H1 (cell line): ENCODE measurements at regions not wholly inside any gene's neighbourhood (a gene's known extent, or its start where the extent isn't known, plus 50 kb on each side); places are given as distances from the start of the nearest gene placed in this dataset.

ENCODE experiments used
- CEBPB ChIP-seq: IDR thresholded peaks from 2 replicates; pipeline ENCODE4 v1.6.1; 2012; ENCODE audit warnings: low read depth, low read length
- CTCF ChIP-seq, 3 experiments: IDR thresholded peaks; 1 replicate in 2 of 3; 2 replicates in 1 of 3; pipeline versions ENCODE4 v1.5.1 to v1.6.1; 2011; ENCODE audit warnings: low read length in 3 of 3, mild to moderate bottlenecking in 3 of 3, inconsistent platforms in 2 of 3, low read depth in 1 of 3, moderate library complexity in 1 of 3; ENCODE audit not compliant: insufficient read depth in 1 of 3; ENCODE audit errors: control extremely low read depth in 1 of 3
- EZH2 ChIP-seq: fragments of 200-600 bp; sonication (generic); IDR thresholded peaks from 2 replicates; pipeline ENCODE4 v1.7.1; 2012; ENCODE audit warnings: low read depth, mild to moderate bottlenecking, moderate library complexity, low read length, inconsistent platforms; ENCODE audit not compliant: severe bottlenecking
- JUN ChIP-seq: IDR thresholded peaks from 2 replicates; pipeline ENCODE4 v1.6.1; 2011; ENCODE audit warnings: low read depth, mild to moderate bottlenecking, improper control_type of control experiment, low read length
- POLR2AphosphoS5 ChIP-seq: IDR thresholded peaks from 2 replicates; pipeline ENCODE4 v1.6.1; 2011; ENCODE audit warnings: low read depth, low read length
- RBBP5 ChIP-seq: IDR thresholded peaks from 2 replicates; pipeline ENCODE4 v1.7.1; 2012; ENCODE audit warnings: low read depth, mild to moderate bottlenecking, inconsistent platforms, low read length, moderate library complexity, borderline replicate concordance
- SIX5 ChIP-seq: IDR thresholded peaks from 2 replicates; pipeline ENCODE4 v1.6.1; 2011; ENCODE audit warnings: mild to moderate bottlenecking, low read depth, low read length
- SUZ12 ChIP-seq: fragments of 200-600 bp; sonication (generic); IDR thresholded peaks from 2 replicates; pipeline ENCODE4 v1.6.1; 2012; ENCODE audit warnings: mild to moderate bottlenecking, inconsistent platforms, low read length, moderate library complexity, mixed read lengths

- no peak for TF ChIP-seq CTCF (IDR thresholded peaks at IDR 0.05; ENCODE audit: control extremely low read depth in 1 of 3, insufficient read depth in 1 of 3, low read depth in 1 of 3, low read length in 3 of 3)
- no peak for TF ChIP-seq RBBP5
- TF ChIP-seq SIX5: no peak
- TF ChIP-seq SUZ12: no peak
- TF ChIP-seq POLR2AphosphoS5: no peak
- TF ChIP-seq CEBPB: no peak
- TF ChIP-seq JUN: no peak
- no peak for TF ChIP-seq EZH2
These were observed 424.4 kb upstream of the REG3G start for GRCh38 chr2:78601113-78601512.
